Breast epithelium (tissue), 4 donors: ENCODE measurements at regions not wholly inside any gene's neighbourhood (a gene's known extent, or its start where the extent isn't known, plus 50 kb on each side); places are given as distances from the start of the nearest gene placed in this dataset.

Source experiments
- DNase-seq, 2 donors: peaks; one replicate each; pipeline ENCODE4 v3.0.0-alpha.2; 2019; ENCODE audit warnings: low spot score in 2 of 2
- H3K27ac ChIP-seq, 2 donors: fragments of 200-600 bp; sonication (generic) in 1 of 2; one replicate each; pipeline ENCODE4 v1.5.1; 2016 to 2019; ENCODE audit warnings: mild to moderate bottlenecking in 1 of 2
- H3K27me3 ChIP-seq, 2 donors: fragments of 200-600 bp; sonication (generic) in 1 of 2; one replicate each; pipeline versions ENCODE4 v1.5.1 to v1.6.0; 2017 to 2019; ENCODE audit warnings: control low read depth in 1 of 2, mild to moderate bottlenecking in 1 of 2
- H3K36me3 ChIP-seq: fragments of 200-600 bp; one replicate; pipeline ENCODE4 v1.5.1; 2019
- H3K4me1 ChIP-seq, 2 donors: fragments of 200-600 bp; sonication (generic); one replicate each; pipeline ENCODE4 v1.5.1; 2016 to 2019; ENCODE audit warnings: control low read depth in 1 of 2
- H3K4me3 ChIP-seq, 3 donors: fragments of 200-600 bp; sonication (generic); 1 replicate in 2 of 3; 2 replicates in 1 of 3; pipeline ENCODE4 v1.5.1; 2016 to 2019; ENCODE audit warnings: mild to moderate bottlenecking in 3 of 3, moderate library complexity in 2 of 3
- H3K9me3 ChIP-seq, 2 donors: fragments of 200-600 bp; sonication (generic) in 1 of 2; one replicate each; pipeline ENCODE4 v1.5.1; 2016 to 2019; ENCODE audit warnings: control low read depth in 1 of 2
- CTCF ChIP-seq, 3 donors: fragments of 450-650 bp; IDR thresholded peaks; one replicate each; pipeline ENCODE4 v1.5.1; 2016 to 2017; ENCODE audit warnings: antibody characterized with exemption in 3 of 3, mild to moderate bottlenecking in 3 of 3, moderate library complexity in 3 of 3
- POLR2A ChIP-seq: fragments of 450-650 bp; IDR thresholded peaks from one replicate; pipeline ENCODE4 v1.6.1; 2016; ENCODE audit warnings: antibody characterized with exemption, mild to moderate bottlenecking, moderate library complexity
- POLR2AphosphoS5 ChIP-seq, 3 donors: sonication (generic); formaldehyde crosslinking; IDR thresholded peaks; one replicate each; pipeline ENCODE4 v1.6.1; 2017; ENCODE audit warnings: antibody characterized with exemption in 3 of 3
- intact Hi-C: fragments of 100-400 bp; cut with DNase I; formaldehyde crosslinking; loops from one replicate; pipeline ENCODE4 v1.15.1; 2023; ENCODE audit warnings: low total_unique reads

GRCh38 chr1:195202241-195202640 lies 1406.0 kb downstream of the KCNT2 start:
- intact Hi-C loops, result no loop called here

GRCh38 chr1:195200772-195201171 lies 1407.5 kb downstream of the KCNT2 start:
- no peak overlapping the region for H3K27ac ChIP-seq
- no peaks in the 10 kb centered on the region for H3K4me1 ChIP-seq
- H3K9me3 ChIP-seq, result no peaks in the 10 kb centered on the region
- H3K27me3 ChIP-seq, result no peaks in the 10 kb centered on the region
- no peak for DNase-seq
- H3K36me3 ChIP-seq, result no peaks in the 10 kb centered on the region
- intact Hi-C loops, result no loop called here
- TF ChIP-seq CTCF (IDR thresholded peaks at IDR 0.05) (no peak), POLR2AphosphoS5 (IDR thresholded peaks at IDR 0.05) (no peak), POLR2A (no peak)
- no peak overlapping the region for H3K4me3 ChIP-seq

More at GRCh38 chr1:195202241-195202640, 1406.0 kb downstream of the KCNT2 start:
- Histone ChIP-seq H3K4me1 (no peaks in the 10 kb centered on the region), H3K27me3 (no peaks in the 10 kb centered on the region), H3K36me3 (no peaks in the 10 kb centered on the region), H3K9me3 (no peaks in the 10 kb centered on the region), H3K4me3 (no peak overlapping the region), H3K27ac (no peak overlapping the region)
- DNase-seq, result no peak
- TF ChIP-seq POLR2A (no peak), POLR2AphosphoS5 (IDR thresholded peaks at IDR 0.05) (no peak), CTCF (IDR thresholded peaks at IDR 0.05) (no peak)

- no peaks in the 10 kb centered on the region for H3K4me1 ChIP-seq
- no peak overlapping the region for H3K4me3 ChIP-seq
- intact Hi-C loops, result no loop called here
- H3K9me3 ChIP-seq, result no peaks in the 10 kb centered on the region
- H3K27me3 ChIP-seq, result no peaks in the 10 kb centered on the region
- no peak for TF ChIP-seq POLR2A
- no peak for DNase-seq
- H3K36me3 ChIP-seq, result no peaks in the 10 kb centered on the region
- H3K27ac ChIP-seq, result no peak overlapping the region
Measured at GRCh38 chr1:195197116-195197515, 1411.1 kb downstream of the KCNT2 start.

GRCh38 chr1:195195423-195196057 lies 1412.7 kb downstream of the KCNT2 start:
- Histone ChIP-seq H3K27me3 (no peaks in the 10 kb centered on the region), H3K27ac (no peak overlapping the region), H3K4me1 (no peaks in the 10 kb centered on the region), H3K36me3 (no peaks in the 10 kb centered on the region), H3K9me3 (no peaks in the 10 kb centered on the region), H3K4me3 (no peak overlapping the region)
- no peak for DNase-seq
- TF ChIP-seq CTCF (IDR thresholded peaks at IDR 0.05), result no peak
- no peak for TF ChIP-seq POLR2AphosphoS5 (IDR thresholded peaks at IDR 0.05)
- TF ChIP-seq POLR2A, result no peak
- intact Hi-C loops, result no loop called here

GRCh38 chr1:195193134-195193533 lies 1415.1 kb downstream of the KCNT2 start:
- Histone ChIP-seq H3K4me3 (no peak overlapping the region), H3K36me3 (no peaks in the 10 kb centered on the region), H3K4me1 (no peaks in the 10 kb centered on the region), H3K9me3 (no peaks in the 10 kb centered on the region), H3K27me3 (no peaks in the 10 kb centered on the region), H3K27ac (no peak overlapping the region)
- DNase-seq, result no peak
- TF ChIP-seq CTCF (IDR thresholded peaks at IDR 0.05) (no peak), POLR2A (no peak), POLR2AphosphoS5 (IDR thresholded peaks at IDR 0.05) (no peak)
- intact Hi-C loops, result no loop called here

- TF ChIP-seq CTCF (IDR thresholded peaks at IDR 0.05) (no peak), POLR2A (no peak), POLR2AphosphoS5 (IDR thresholded peaks at IDR 0.05) (no peak)
- H3K27me3 ChIP-seq, result no peaks in the 10 kb centered on the region
- H3K4me3 ChIP-seq, result no peak overlapping the region
- H3K27ac ChIP-seq, result no peak overlapping the region
- H3K9me3 ChIP-seq, result no peaks in the 10 kb centered on the region
- intact Hi-C loops, result no loop called here
- no peak for DNase-seq
- no peaks in the 10 kb centered on the region for H3K4me1 ChIP-seq
- H3K36me3 ChIP-seq, result no peaks in the 10 kb centered on the region
Measured at GRCh38 chr1:195188821-195189220, 1419.4 kb downstream of the KCNT2 start.
